HG02678 (cell line): ENCODE measurements at regions not wholly inside any gene's neighbourhood (a gene's known extent, or its start where the extent isn't known, plus 50 kb on each side); places are given as distances from the start of the nearest gene placed in this dataset.
"Not testable (repeated sequence)": the region's sequence is repeated elsewhere in the genome, so short reads cannot be mapped to it uniquely, and the experiment has no call there.

Experiments
- ATAC-seq: cut with Tn5 transposase; IDR thresholded peaks from one replicate; pipeline ENCODE4 v1.9.1; 2021; ENCODE audit warnings: mild to moderate bottlenecking, moderate library complexity; ENCODE audit not compliant: unreplicated experiment

DNA sequence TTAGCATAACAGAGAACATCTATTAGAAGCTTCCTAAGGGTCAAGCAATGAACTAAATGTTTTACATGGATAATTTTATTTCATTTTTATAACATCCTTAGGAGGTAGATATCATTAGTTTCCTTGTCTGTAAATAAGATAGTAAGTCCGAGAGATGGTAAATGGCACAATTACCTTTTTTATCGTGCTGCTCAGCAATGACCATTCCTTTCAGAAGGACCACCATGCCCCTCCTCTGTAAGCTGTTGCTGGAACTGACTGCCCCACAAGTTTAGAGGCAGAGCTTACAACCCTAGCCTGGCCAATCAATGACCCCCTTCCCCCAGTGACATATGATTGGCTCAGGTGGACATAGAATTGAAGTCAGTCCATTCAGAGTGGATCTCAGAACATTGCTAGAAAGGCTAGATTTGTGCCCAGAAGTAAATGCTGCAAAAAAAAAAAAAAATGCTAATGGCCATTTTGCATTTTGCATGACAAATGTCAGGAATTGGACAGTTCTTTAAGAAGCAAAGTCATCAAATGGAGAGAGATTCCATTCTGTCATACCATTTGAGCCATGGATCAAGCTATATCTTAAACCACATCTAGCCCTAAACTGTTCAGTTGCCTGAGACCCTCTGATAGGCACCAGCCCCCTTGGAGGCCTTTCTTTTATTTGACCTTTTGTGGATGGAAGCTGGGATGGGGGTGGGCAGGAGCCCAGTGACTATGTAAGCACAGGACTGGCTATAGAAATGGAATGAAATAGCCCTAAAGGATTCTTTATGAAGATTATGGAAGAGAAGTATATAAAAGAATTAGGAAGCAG lies 668.3 kb downstream of the UQCRFS1 start:
- ATAC-seq = no peak

DNA sequence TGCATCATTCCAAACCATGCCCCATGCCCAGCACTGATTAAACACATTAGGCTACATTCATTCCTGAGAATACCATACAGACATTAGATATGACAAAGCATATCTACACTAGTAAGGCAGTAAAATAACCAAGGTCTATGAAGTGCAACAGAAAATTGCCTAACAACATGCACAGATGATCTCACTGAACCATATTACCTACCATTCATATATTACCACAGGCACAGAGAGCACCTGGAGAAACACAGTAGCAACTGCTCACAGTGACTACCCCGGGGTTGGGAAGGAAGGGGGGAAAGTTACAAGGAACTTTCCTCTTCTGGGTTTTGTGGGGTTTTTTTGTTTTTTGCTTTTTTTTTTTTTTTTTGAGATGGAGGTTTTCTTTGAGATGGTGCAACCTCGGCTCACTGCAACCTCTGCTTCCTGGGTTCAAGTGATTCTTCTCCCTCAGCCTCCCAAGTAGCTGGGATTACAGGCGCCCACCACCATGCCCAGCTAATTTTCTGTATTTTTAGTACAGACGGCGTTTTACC lies 669.6 kb downstream of the UQCRFS1 start:
- ATAC-seq = peak; percentile 39

DNA sequence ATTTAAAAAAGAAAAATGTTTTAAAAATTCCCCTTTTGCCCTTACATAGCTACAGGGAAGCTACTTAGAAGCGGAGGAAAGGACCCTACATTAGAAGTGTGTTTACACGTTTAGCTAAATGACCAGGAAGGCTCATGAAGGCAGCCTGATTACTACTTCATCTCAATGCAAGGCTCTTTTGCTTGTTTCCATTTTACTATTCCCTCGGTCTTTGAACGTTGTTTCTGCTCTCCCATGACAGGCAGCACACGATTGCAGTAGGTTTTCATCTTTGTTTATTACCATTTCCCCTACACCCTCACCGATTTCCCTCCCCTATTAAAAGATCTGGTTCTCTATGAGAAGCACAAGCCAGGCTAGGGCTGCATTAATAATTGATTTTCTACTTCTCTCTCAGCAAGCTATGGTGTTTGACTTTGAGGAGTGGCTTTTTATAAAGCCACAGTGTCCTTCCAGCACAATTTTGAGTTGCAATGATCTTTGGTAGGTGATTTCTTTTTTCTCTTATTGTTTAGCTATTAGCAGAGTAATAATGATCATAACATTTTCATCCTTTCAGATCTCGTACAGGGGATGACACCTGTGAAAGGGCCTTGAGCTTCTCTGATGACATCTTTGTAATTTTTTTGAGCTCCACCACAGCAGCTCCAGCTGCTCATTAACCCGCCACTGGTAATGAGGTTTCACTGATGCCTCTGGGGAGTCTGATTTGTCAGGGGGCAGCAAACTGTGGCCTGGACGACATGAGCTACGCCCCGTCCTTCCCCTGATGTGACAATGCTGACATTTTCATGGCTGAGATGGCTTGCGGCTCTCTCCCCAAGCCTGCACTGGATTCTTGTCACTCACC lies 670.3 kb downstream of the UQCRFS1 start:
- ATAC-seq = peak; percentile 78

DNA sequence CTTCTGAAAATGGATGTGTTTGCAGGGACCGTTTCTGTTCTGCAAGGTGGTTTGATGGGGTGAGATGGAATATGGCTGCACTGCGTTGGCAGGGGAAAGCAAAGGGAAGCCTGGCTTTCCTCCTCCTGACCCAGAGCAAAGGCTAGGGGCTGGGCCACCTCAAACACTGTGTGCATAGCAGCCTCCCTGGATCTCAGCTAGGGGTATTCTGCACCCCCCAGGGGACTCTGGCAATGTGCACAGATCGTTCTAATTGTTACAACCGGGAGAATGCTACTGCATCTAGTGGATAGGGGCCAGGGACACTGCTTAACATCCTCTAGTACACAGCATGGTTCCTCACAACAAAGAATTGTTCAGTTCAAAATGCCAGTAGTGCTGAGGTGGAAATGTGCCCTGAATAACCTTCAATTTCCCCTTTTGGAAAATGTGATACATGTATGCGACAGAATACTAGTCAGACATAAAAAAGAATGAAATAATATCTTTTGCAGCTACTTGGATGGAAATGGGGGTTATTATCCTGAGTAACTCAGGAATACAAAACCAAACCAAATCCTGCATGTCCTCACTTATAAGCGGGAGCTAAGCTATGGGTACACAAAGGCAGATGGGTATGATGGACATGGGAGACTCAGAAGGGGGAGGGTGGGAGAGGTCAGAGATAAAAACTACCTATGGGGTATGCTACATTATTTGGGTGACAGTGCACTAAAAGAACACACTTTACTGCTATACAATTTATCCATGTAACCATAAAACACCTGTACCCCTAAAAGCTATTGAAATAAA lies 671.2 kb downstream of the UQCRFS1 start:
- ATAC-seq = no peak

GRCh38 chr19:28541029-28541428 lies 671.9 kb downstream of the UQCRFS1 start:
- no peak for ATAC-seq

GRCh38 chr19:28540385-28540784 lies 672.6 kb downstream of the UQCRFS1 start:
- not testable (repeated sequence) for ATAC-seq

DNA sequence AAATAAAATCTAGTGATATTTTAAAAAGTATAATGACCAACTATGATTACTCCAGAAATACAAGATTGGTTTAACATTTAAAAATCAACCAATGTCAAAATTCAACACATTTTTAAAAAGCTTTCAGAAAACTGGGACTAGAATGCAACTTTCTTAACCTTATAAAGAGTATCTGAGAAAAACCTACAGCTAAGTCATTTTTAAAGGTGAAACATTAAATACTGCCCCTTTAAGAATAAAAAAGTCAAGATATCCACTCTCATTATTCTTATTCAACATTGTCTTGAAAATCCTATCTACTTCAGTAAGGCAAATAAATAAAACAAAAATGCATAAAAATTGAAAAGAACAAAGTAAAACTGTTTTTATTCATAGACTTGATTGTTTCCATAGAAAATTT lies 673.2 kb downstream of the UQCRFS1 start:
- no peak for ATAC-seq

DNA sequence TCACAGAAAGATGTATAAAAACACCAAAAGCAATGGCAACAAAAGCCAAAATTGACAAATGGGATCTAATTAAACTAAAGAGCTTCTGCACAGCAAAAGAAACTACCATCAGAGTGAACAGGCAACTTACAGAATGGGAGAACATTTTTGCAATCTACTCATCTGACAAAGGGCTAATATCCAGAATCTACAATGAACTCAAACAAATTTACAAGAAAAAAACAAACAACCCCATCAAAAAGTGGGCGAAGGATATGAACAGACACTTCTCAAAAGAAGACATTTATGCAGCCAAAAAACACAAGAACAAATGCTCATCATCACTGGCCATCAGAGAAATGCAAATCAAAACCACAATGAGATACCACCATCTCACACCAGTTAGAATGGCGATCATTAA lies 674.4 kb downstream of the UQCRFS1 start:
- ATAC-seq = not testable (repeated sequence)

DNA sequence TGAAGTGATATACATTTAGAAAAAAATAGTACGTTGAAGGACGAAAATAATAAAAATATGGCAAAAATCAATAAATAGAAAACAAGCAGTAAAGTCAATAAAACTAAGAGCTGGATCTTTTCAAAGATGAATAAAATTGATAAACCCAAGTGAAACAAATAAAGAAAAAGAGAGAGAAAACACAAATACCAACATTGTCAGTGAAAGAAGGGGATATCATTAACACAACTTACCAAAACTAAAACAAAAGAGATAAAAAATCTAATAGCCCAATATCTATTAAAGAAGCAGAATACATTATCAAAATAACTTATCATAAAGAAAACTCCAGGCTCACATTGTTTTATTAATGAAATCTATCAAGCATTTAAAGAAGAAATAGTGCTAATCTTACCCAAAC lies 675.1 kb downstream of the UQCRFS1 start:
- no peak for ATAC-seq

DNA sequence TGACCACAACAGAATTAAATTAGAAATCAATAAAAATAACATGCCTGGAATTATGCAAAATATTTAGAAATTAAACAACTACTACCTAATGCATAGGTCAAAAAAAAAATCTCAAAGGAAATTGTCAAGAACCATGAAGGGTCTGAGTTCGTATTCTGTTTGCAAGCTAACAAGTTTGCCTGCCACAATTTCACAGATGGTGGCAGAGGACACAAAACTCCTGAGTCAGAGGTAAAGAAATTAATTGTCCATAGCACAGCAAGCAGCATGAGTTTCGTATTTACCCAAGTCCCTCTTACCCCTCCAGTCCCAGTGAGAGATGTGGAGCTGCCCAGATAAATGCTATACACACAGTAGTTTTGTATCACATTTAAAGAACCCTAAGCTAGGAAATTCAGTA lies 675.9 kb downstream of the UQCRFS1 start:
- no peak for ATAC-seq

- no peak for ATAC-seq
Measured at GRCh38 chr19:28535352-28535775, 677.6 kb downstream of the UQCRFS1 start.

GRCh38 chr19:28534766-28535351 lies 678.1 kb downstream of the UQCRFS1 start:
- no peak for ATAC-seq

DNA sequence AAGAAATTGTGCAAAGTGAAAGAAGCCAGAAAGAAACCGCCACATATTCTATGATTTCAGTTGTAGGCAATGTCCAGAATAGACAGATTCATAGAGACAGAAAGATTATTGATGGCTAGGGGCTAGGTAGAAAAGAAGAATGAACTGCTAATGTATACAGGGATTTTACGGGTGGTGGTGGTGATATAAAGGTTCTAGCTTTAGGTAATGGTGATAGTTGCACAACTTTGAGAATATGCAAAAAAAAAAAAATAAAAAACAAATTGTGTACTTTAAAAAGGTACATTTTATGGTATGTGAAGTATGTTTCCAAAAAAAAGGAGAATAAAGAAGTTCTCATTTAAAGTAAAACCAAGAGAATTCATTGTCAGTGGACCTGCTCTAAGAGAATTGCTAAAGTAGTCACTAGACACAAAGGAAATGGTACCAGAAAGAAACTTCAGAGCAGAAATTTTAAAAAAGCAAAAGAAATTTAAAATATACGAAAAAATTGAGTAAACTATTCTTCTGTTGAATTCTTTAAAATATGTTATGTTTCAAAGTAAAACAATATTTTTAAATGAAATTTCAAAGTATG lies 680.1 kb downstream of the UQCRFS1 start:
- no peak for ATAC-seq

DNA sequence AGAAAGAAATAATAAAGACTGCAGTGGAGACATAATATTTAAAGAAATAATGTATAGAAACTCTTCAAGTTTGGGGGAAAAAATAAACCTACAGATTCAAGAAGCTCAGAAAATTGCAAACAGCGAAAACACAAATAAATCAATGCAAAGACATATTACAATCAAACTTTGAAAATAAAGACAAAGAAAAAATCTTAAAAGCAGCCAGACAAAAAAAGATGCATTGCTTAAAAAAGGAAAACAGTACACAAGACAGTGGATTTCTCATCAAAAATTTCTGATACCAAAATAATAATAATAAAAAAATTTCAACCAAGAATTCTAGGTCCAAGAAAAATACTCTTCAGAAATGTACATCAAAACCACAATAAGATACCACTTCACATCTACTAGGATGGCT lies 681.0 kb downstream of the UQCRFS1 start:
- ATAC-seq = no peak

DNA sequence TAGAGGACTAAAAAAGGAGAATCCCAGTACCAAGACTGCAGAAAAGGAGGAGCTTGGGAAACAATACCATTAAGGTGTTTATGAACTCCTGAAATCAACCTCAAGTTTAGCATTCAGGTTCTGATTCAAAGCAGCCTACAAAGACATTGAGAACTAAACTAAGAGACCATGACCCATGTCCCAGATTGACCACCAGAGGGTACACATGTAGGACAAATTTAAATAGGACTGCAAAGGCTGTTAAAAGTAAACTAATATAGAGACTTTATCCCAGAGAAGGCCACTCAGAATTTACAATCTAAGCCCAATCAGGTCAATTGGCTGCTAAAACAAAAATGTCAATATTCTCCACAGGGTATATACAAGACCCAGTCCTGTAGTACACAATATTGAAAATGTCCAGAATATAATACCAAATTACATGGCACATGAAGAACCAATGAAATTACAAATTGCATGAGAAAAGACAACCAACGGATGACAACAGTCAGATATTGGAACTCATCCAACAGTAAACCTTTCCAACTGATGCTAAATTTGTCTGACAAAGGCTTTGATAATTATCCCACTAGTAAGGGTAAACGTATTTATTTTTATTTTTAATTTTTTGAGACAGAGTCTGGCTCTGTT lies 682.4 kb downstream of the UQCRFS1 start:
- no peak for ATAC-seq

GRCh38 chr19:28526038-28526437 lies 686.9 kb downstream of the UQCRFS1 start:
- no peak for ATAC-seq

DNA sequence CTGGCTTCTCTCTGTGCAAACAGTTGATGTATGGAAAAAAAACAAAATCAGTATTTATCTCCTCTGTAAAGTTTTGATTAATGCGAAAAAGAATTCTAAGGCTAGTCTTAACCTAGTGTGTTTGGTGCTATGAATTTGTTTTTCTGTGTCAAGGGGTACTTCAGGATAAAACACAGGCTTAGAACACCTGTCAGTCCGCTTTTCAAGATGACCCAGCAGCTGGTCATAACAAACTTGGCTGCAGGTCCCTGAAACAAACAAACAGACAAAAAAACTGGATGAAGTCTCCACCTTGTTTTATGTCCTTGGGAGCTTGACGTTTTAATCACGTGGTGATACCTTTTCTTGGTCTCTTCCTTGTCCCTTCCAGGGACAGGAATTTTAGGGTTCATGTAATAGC lies 689.3 kb downstream of the UQCRFS1 start:
- no peak for ATAC-seq

GRCh38 chr19:28522545-28522922 lies 690.4 kb downstream of the UQCRFS1 start:
- ATAC-seq = no peak

DNA sequence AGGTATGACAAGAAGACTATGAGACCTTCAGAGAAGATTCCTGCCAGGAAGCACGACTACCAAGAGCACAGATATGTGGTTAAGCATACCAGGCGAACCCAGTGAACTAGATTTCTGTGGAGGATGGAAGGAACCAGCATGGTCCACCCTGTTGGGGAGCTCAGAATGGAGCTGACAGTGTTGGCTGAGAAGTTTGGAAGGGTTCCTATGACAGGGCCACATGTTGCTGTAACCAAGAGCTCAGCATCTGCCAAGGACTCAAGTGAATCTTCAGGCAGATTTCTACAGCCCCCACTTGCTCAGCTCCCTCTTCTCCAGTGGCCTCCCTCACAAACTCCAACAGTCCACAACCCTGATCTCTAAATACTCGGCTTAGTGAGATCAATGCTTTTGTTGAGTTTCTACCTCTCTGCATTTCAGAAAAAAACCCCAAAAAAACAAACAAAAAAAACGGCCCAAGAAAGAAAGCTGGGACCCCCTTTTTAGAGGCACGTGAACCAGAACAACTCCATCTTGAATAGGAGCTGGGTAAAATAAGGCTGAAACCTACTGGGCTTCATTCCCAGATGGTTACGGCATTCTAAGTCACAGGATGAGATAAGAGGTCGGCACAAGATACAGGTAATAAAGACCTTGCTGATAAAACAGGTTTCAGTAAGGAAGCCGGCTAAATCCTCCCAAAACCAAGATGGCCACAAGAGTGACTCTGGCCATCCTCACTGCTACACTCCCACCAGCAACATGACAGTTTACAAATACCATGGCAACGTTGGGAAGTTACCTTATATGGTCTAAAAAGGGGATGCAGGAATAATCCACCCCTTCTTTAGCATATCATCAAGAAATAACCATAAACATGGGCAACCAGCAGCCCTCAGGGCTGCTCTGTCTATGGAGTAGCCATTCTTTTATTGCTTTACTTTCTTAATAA lies 691.1 kb downstream of the UQCRFS1 start:
- no peak for ATAC-seq
